GM19452 (cell line): ENCODE measurements at regions not wholly inside any gene's neighbourhood (a gene's known extent, or its start where the extent isn't known, plus 50 kb on each side); places are given as distances from the start of the nearest gene placed in this dataset.
"Not testable (repeated sequence)": the region's sequence is repeated elsewhere in the genome, so short reads cannot be mapped to it uniquely, and the experiment has no call there.

Experiments
- ATAC-seq: cut with Tn5 transposase; IDR thresholded peaks from one replicate; pipeline ENCODE4 v1.9.1; 2021; ENCODE audit not compliant: unreplicated experiment

GRCh38 chr2:595831-596592 is 81.2 kb downstream of the TMEM18 start:
- ATAC-seq = no peak

- no peak for ATAC-seq
Observed at GRCh38 chr2:595141-595815, 81.9 kb downstream of the TMEM18 start.

GRCh38 chr2:594297-594949 is 82.8 kb downstream of the TMEM18 start:
- ATAC-seq = no peak

GRCh38 chr2:593356-594026 is 83.7 kb downstream of the TMEM18 start:
- no peak for ATAC-seq

GRCh38 chr2:592737-593136 is 84.5 kb downstream of the TMEM18 start:
- no peak for ATAC-seq

- no peak for ATAC-seq
Observed at GRCh38 chr2:590214-591175, 86.7 kb downstream of the TMEM18 start.

- ATAC-seq = no peak
Observed at GRCh38 chr2:589281-590130, 87.7 kb downstream of the TMEM18 start.

- ATAC-seq = no peak
Observed at GRCh38 chr2:588074-588645, 89.0 kb downstream of the TMEM18 start.

GRCh38 chr2:587087-587960 is 89.9 kb downstream of the TMEM18 start:
- ATAC-seq = no peak

- ATAC-seq = no peak
Observed at GRCh38 chr2:586641-587076, 90.5 kb downstream of the TMEM18 start.

- peak; percentile 98 for ATAC-seq
Observed at GRCh38 chr2:584863-585823, 92.1 kb downstream of the TMEM18 start.

- ATAC-seq = no peak
Observed at GRCh38 chr2:583666-584065, 93.5 kb downstream of the TMEM18 start.

GRCh38 chr2:582792-583528 is 94.2 kb downstream of the TMEM18 start:
- ATAC-seq = no peak

- ATAC-seq = not testable (repeated sequence)
Observed at GRCh38 chr2:582289-582688, 94.9 kb downstream of the TMEM18 start.

GRCh38 chr2:579961-580360 is 97.2 kb downstream of the TMEM18 start:
- no peak for ATAC-seq

GRCh38 chr2:579351-579886 is 97.8 kb downstream of the TMEM18 start:
- ATAC-seq = no peak
